ENCODE measurements at regions not wholly inside any gene's neighbourhood (a gene's known extent, or its start where the extent isn't known, plus 50 kb on each side); places are given as distances from the start of the nearest gene placed in this dataset.

DNA sequence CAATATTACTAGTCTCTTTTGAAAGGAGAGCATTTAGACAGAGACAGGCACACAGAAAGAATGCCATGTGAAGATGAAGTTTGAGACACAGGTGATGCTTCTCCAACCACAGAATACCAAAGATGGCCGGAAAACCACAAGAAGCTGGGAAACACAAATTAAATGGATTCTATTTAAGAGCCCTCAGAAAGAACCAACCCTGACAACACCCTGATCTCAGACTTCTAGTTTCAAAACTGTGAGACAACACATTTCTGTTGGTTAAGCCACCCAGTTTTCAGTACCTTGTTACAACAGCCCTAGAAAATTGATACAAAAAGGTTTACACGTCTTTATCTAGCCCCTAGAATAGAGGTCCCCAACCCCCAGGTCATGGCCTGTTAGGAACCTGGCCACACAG, 79.8 kb upstream of the CCNG1 start:
- intact Hi-C loops (cut with DNase I): no loop called here
- DNase-seq (ENCODE audit: low spot score): no peak

DNA sequence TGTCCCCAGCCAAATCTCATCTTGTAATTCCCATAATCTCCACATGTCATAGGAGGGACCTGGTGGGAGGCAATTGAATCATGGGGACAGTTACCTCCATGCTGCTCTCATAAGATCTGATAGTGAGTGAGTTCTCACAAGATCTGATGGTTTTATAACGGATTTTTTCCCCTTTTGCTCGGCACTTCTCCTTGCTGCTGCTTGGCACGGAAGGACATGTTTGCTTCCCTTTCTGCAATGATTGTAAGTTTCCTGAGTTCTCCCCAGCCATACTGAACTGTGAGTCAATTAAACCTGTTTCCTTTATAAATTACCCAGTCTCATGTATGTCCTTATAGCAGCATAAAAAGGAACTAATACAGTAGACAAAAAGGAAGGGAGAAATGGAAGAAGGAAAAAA, 76.7 kb upstream of the CCNG1 start:
- intact Hi-C loops (cut with DNase I): no loop called here
- no peak for DNase-seq (ENCODE audit: low spot score)

DNA sequence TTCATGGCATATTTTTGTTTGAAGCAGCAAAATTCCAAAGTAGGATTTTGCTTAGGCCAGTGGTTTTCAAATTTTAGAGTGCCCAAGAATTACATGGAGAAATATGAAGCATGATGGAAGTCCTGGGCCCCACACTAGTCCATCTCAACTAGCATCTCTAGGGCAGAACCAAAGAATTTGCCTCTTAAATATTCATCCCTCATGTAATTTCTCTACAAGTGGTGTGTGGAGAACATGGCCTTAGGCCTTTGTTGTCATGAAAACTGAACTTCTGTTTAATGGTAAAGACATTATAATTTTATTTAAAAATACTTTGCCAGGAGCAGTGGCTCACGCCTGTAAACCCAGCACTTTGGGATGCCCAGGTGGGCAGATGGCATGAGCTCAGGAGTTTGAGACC, 75.9 kb upstream of the CCNG1 start:
- intact Hi-C loops (cut with DNase I): no loop called here
- DNase-seq (ENCODE audit: low spot score): no peak

DNA sequence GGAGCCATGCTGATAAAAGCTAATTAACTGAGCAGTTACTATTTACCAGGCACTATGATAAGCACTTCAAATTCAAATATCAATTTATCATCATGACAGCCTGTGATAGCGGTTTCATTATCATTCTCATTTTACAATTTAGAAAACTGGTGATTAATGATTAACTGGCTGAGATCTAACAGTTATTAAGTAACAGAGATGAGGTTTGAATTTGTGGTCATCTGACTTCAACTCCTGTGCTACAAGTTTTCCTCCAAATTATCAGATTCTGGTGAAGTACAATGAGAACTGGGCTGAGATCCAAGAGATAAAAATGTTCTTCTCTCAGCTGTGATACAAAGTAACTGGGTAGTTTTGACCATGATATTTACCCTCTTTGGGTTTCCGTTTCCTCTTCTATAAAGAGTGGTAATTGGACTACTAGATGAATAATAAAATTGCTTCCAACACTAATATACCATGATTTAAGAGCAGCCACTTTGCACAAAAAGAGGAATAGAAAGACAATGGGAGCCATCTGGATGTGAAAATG, 74.5 kb upstream of the CCNG1 start:
- intact Hi-C loops (cut with DNase I): no loop called here
- no peak for DNase-seq (ENCODE audit: low spot score)

DNA sequence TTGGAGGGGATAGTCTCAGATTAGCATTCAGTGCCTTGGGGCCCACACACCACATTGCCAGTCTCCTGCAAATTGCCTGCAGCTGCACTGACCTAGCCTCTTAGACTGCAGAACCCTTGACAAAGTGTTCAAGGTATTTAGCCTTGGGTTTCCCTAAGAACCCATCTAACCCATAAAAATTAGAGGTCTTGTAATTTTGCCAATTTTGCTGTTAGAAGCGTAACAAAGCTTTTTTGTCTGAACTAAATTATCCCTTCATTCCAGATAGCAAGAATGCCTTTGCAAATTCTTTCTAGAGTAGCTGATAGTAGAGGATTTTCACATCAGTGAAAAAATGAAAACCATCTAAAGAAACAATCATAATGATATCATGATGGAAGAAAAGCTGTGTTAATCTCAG, 74.0 kb upstream of the CCNG1 start:
- DNase-seq (ENCODE audit: low spot score): no peak
- intact Hi-C loops (cut with DNase I): no loop called here

DNA sequence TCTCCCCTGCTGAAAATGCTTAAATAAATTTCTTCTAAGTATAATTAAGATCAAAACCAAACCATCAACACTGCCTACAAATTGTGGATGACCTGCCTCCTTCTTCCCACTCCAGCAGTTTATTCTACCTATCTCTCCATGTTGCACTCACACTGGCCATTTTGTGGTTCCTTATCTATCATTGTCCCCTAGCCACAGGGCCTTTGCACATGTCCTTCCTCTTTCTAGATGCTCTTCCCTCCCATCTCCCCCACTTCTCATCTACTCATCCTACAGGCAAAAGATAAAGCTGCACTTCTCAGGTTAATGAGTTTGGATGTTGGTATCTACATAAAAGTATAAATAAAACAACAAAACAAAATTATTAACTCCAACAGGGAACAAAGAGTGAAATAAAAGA, 70.6 kb upstream of the CCNG1 start:
- no peak for DNase-seq (ENCODE audit: low spot score)
- intact Hi-C loops (cut with DNase I): no loop called here

DNA sequence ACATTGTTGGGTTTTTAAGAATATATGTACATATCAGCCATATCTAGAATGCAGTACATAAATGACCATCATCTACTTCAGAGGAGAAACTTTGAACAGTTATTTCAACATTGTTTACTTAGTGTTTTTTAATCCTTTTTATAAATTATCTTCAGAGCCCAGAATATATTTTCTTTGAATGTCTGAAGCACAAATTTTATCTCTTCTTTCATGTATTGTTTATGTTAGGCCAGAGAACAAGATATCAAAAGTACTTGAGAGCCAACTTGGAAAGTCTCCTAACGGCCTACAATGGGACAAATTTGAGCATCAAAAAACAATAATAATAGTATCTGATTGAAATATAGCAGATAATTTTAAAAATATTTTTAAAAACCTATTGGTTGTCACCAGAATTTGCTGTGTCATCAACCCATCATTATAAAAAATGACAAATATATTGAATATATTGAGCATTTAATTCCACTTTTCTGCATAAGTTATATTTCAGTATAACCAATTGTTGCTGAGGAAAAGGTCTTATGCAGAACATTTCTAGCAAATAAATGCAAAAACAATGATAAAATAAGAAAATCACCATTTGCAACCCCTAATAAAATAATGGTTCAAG, 67.5 kb upstream of the CCNG1 start:
- intact Hi-C loops (cut with DNase I): no loop called here
- DNase-seq (ENCODE audit: low spot score): no peak

DNA sequence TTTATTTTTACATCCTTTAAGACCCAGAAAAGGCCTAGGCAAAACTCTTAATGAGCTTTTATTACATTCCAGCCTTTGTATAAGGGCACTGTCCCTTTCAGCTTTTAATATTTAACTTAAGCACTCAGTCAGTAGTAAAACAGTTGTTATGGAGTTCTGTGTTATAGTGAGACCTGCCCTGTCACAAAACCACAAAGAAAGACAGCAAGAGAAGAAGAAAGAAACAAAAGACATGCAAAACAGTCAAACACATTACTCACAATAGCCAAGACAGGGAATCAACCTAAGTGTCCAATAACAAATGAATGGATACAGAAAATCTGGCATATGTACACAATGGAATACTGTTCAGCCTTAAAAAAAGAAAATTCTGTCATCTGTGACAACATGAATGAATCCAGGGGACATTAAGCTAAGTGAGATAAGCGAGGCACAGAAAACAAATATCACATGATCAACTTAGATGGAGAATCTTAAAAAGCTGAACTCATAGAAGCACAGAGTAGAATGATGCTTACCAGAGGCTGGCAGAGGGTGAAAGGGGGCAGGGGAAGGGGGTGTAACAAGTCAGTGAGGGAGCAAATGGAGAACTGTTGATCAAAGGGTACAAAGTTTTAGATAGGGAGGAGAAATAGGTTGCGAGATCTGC, 63.8 kb upstream of the CCNG1 start:
- intact Hi-C loops (cut with DNase I): no loop called here
- DNase-seq (ENCODE audit: low spot score): no peak

DNA sequence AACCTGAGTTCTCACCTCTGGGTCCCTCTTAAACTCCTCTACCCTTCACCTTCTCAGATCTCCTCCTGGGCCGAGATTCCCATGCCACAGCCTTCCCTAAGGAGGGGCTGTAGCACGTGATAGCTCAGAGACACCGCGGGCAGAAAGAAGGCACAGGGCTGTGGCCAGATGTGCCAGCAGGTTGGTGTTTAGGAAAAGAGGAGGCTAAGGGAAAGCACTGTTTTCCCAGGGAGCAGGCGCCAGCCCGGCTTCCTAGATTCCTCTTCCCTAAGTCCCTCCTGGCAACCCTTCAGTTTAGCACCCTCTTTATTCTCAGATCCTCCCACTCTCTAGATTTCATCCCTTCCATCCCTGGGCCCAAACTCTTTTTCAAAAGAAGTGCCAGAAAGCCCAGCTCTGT, 59.4 kb upstream of the CCNG1 start:
- intact Hi-C loops (cut with DNase I): no loop called here
- DNase-seq (ENCODE audit: low spot score): no peak

DNA sequence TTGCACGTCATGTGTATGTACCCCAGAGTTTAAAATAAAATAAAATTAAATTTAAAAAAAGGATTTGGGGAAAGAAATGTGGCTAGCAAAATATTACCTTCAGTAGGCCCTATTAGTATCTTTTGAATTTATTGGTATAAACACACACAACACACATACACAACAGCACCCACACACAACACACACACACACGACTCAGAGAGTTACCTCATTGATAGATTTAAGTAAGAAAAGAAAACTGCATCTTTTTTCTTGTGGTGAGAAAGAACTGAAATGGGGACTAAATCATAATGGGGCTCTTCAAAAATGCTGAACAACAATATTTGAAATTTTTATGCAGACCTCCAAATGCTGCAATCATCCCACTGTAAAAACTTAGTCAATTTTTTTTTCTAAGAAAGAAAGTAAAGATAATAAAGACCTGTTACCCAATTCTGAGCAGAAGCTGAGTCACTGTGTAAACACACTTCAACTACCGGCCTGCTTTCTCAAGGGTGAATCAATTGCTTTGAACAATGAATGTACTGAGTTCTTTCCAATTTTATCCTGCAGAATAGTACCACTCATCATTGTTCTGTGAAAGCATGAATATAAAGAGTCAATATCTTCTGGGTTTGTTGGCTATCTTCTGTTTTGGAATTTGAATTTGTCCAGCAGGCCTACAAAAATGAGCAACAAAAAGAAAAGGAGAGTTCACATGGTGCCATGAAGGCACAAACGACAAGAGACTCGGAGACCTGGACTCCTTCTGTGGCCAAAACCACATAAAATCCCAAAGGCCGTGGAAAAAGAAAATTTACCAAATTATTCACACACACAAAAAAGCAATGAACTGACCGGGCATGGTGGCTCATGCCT, 57.9 kb upstream of the CCNG1 start:
- intact Hi-C loops (cut with DNase I): no loop called here
- DNase-seq (ENCODE audit: low spot score): no peak

DNA sequence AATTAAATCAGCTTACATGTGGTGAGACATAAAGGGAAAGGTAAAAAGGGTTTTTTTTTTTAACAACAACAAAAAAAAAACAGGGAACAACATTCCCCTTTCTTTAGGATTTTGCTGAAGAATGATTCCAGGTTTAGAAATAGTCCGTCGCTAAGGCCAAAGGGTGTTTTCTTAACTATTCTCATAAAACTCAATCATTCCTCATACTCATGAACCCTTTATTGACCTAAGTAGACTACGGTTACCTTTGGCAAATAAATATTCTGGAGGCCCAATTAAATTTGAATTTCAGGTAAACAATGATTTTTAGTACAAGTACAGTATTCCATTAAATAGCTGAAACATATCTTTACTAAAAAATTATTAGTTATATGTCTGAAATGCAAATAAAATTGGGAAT, 55.6 kb upstream of the CCNG1 start:
- no peak for DNase-seq (ENCODE audit: low spot score)
- intact Hi-C loops (cut with DNase I): no loop called here

DNA sequence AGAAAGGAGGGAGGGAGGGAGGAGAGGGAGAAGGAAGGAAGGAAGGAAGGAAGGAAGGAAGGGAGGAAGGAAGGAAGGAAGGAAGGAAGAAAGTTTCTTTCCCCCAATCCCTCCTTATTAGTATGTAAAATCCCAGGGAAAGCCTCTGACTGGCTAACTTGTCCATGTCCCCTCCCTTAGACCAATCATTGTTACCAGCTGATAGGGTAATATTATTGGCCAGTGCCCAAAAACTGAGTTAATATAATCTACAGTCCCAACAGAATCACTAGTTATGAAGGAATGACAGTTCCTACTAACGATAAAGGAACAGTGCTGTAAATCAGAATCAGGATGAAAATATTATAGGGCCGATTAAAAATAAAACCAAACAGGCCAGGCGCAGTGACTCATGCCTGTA, 53.6 kb upstream of the CCNG1 start:
- intact Hi-C loops (cut with DNase I): no loop called here
- DNase-seq (ENCODE audit: low spot score): no peak

DNA sequence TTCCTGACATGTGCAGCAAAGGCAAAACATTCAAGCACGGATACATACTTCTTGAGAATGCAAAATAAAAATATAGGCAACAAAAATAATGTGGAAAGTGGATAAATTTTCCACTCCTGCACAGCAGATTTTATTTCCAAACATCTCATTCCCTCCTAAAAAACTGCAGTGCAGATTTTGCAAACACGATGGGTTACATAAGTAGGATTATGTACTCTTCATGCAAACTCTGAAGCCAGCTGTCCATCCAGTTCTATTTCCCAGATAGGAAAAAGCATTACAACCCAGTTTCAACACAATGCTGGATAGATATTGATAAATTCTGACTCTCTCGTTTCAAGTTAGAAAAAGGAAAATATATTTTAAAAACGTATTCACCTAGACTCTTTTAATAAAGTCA, 52.7 kb upstream of the CCNG1 start:
- DNase-seq (ENCODE audit: low spot score): no peak
- intact Hi-C loops (cut with DNase I): no loop called here

DNA sequence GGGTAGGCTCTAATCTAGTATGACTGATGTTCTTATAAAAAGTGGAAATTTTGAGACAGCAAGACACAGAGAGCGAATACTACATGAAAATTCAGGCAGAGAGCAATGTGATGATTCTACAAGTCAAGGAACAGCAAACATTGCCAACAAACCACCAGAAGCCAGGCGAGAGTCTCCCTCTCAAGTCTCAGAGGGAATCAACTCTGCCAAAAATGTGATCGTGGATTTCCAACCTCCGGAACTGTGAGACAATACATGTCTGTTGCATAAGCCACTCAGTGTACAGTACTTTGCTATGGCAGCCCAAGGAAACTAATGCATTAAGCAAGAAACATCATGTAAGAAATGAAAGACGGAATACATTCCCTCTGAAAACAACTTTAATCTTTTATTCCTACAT, 52.1 kb upstream of the CCNG1 start:
- DNase-seq (ENCODE audit: low spot score): no peak
- intact Hi-C loops (cut with DNase I): no loop called here

DNA sequence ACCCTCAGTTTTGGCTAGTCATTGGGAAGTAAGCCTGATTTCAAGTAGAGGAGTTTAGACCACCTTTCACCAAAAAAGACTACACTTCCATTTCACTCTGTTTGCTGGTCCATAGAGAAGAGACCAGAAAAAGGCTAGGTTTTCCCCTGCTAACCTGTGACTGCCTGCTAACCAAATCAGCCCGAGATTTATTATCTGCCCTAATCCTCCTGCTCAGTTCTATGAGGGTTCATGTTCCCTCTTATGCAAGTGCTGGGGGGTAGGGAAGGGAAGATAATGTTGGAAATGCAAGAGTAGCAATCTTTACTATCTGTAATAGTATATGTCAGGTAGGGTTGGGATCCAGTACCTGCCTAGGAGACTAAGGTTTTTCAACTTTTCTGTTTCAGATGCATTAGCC, 51.6 kb upstream of the CCNG1 start:
- no peak for DNase-seq (ENCODE audit: low spot score)
- intact Hi-C loops (cut with DNase I): no loop called here

DNA sequence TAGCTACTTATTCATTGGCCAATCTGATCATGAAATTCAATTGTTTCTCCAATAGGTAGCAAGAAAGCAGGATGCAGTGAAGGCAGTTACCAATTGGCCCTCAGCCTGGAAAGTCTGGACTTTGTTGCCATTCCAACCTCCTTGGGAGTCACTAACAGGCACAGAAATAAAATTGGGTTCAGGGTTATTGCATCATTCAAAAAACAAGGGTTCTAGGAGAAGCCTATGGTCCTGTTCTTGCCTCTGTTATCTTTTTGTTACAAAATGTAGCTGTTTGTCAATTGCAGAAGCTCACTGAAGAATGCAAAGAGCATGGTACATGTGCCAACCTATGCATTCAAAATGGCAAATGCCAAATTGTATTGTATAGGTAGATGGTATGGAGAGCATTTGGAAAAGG, 51.0 kb upstream of the CCNG1 start:
- intact Hi-C loops (cut with DNase I): no loop called here
- DNase-seq (ENCODE audit: low spot score): no peak

DNA sequence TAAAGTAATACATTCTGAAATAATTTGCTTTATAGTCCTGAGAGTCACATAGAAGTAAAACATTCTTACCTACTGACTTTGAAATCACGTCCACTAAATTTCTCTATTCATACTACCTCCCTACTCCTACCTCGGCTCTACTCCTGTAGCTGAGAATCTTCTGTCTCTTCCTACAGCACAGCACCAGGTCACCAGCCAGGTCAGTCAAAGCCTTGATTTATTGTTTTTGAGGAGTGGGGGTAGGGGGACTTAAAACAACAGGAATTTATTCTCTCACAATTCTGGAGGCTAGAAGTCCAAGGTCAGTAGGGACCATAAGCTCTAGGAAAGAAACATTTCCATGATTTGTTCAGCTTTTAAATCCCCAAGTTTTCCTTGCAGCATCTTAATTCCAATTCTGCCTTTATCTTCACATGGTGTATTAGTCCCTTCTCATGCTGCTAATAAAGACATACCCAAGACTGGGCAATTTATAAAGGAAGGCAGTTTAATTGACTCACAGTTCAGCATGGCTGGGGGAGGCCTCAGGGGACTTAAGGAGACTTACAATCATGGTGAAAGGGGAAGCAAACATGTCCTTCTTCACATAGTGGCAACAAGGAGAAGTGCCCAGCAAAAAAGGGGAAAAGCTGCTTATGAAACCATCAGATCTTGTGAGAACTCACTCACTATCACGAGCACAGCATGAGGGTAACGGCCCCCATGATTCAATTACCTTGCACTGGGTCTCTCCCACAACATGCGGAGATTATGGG, 49.6 kb upstream of the CCNG1 start:
- intact Hi-C loops (cut with DNase I): no loop called here
- DNase-seq (ENCODE audit: low spot score): no peak

Data from posterior vena cava (tissue), 2 donors.